C4-2B (cell line): ENCODE measurements at regions not wholly inside any gene's neighbourhood (a gene's known extent, or its start where the extent isn't known, plus 50 kb on each side); places are given as distances from the start of the nearest gene placed in this dataset.

Experiments used
- ZFX ChIP-seq: fragments of 450-650 bp; IDR thresholded peaks from 2 replicates; pipeline ENCODE4 v1.6.1; 2017
- TF ChIP-seq, protein P1 (sequence below): fragments of 450-650 bp; conservative IDR thresholded peaks from 2 replicates; pipeline ENCODE4 v1.5.1; 2017; ENCODE audit warnings: mild to moderate bottlenecking

DNA sequence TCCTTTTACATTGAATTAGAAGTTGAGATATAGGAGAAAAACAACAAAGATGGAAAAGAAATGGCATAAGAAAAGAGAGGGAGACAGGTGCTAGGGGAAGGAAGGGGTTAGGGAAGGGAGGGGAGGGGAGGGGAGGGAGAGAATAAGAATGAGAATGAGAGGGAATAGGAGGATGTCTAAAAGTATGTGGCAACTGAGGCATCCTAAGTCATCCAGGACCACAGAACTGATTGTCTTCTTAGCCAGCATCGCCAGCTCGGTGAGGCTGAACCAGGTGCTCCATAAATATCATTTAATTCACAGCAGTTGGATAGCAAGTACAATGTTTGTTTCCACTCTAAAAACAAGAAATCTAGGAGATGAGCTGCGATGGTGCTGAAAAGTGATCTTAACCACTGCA lies 393.5 kb downstream of the TMEM182 start:
- TF ChIP-seq, protein P1, sequence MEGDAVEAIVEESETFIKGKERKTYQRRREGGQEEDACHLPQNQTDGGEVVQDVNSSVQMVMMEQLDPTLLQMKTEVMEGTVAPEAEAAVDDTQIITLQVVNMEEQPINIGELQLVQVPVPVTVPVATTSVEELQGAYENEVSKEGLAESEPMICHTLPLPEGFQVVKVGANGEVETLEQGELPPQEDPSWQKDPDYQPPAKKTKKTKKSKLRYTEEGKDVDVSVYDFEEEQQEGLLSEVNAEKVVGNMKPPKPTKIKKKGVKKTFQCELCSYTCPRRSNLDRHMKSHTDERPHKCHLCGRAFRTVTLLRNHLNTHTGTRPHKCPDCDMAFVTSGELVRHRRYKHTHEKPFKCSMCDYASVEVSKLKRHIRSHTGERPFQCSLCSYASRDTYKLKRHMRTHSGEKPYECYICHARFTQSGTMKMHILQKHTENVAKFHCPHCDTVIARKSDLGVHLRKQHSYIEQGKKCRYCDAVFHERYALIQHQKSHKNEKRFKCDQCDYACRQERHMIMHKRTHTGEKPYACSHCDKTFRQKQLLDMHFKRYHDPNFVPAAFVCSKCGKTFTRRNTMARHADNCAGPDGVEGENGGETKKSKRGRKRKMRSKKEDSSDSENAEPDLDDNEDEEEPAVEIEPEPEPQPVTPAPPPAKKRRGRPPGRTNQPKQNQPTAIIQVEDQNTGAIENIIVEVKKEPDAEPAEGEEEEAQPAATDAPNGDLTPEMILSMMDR, result no peak
- no peak for TF ChIP-seq ZFX
